NCI-H748 treated with DMSO at 0.1 percent for 48 hours (cell line): ENCODE measurements at regions not wholly inside any gene's neighbourhood (a gene's known extent, or its start where the extent isn't known, plus 50 kb on each side); places are given as distances from the start of the nearest gene placed in this dataset.
"Not testable (repeated sequence)": the region's sequence is repeated elsewhere in the genome, so short reads cannot be mapped to it uniquely, and the experiment has no call there.

Experiments
- DNase-seq: peaks from one replicate; lab custom pipeline; 2025; lab: John Stamatoyannopoulos, UW

DNA sequence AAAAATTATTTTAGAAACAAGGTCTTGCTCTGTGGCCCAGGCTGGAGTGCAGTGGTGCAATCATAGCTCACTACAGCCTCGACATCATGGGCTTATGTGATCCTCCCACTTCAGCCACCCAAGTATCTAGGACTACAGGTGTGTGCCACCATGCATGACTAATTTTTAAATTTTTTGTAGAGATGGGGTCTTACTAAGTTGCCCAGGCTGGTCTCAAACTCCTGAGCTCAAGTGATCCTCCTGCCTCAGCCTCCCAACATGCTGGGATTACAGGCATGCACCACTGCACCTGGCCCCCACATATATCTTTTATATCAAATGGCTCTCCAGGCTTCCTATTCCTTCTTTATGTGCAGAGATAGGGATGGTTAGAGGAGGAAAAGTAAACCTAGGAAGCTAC, 91.2 kb upstream of the SVIL start:
- DNase-seq = not testable (repeated sequence)

DNA sequence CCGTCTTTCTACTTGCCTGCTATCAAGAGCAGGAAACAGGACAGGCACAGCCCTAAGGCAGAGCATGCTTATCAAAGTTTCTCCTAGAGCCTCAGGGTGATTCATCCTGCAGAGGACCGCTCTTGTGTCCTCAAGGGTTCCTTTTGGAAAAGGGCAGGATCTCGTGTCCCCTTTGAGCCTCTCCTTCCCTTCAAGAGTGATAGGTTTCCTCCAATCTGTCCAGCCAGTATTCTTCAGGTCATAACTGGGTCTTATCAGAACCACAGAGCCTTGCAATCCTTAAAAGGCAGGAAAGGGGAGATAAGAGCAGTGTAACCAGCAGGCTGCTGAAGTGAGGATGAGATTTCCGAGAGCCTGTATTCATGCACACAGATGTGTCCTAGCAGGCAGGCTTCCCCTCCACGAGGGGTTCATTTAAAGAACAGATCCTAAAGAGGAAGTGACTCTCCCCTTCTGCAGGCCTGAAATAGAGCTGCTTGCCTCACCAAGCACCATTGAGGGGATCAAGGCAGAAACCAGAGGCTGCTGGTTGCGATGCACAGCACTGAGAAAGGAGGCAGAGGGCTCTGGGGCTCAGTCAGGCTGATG, 90.5 kb upstream of the SVIL start:
- no peak for DNase-seq

DNA sequence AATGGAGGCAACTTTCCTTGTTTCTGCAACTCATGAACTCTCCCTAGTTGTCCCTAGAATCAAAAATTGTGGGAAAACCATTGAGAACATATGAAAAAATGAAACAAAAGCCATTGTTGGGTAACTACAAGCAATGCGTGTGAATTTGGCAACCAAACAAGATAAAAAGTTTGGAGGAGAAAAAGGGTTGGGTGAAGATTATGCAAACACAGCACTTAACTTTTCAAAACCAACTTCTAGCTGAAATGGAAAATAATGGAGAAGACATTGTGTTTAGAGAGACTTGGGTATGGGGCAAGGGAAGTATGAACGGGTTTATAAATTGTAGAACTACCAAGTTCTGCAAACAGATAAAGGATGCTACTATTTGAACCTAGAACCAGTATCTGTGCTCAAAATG, 89.0 kb upstream of the SVIL start:
- DNase-seq = no peak

DNA sequence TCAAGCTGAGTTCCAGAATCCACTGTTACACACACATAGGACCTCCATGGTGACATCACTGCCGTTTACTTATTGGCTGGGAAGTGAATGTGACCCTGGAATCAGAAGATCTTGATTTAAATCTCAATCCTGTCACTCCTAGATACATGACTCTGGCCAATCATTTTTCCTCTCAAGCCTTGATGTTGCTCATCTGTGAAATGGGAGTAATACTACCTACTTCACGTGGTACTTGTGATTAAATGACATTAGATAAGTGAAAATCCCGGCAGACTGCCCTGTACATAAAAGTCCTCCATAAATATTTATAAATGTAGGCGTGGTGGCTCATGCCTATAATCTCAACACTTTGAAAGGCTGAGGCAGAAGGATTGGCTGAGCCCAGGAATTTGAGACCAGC, 88.0 kb upstream of the SVIL start:
- no peak for DNase-seq

DNA sequence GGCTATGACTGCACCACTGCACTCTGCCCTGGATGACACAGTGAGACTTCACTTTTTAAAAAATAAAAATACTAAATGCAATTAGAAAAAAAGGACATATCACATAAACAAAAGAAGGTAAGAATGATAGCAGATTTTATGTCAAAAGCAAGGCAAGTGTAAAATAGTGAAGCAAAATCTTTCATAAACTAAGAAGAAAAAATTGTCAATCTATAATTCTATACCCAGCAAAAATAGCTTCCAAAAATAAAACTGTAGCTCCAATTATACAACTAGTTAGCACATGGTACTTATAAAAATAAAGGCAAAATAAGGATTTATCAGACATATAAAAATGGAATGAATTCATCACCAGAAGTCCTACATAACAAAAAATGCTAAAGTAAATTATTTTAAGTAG, 85.4 kb upstream of the SVIL start:
- DNase-seq = no peak

DNA sequence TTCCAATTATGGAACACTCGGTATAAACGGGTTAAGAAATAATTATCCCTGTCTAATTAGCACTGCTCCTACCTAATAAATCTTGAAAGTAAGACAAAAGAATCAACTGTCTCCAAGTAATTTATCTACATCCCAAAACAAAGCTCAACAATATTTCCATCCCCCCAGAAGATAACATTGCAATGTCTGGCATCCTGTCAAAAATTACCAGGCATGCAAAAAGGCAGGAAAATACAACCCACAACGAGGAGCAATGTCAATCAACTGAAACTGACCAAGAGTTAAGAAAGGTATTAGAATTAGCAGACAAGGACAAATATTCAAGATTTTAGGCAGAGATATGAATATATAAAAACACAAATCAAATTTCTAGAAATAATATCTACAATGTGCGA, 84.5 kb upstream of the SVIL start:
- no peak for DNase-seq

DNA sequence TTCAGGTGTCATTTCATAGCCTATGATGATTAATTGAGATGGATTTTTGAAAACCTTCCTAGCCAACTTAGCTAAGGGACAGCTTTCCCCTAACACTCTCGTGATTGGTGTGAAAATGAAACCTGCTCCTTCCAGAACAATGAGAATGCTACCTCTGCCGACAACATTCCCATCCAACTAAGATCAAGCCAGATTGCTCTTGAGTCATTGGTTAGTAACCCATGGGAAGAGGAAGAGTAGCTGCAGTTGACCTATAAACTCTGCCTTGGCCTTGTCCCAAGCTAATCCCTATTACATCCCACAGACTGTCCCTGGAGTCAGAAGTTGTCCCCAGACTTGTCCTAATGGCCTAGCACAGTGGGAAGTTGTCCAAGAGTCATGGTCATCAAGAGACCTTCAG, 80.5 kb upstream of the SVIL start:
- no peak for DNase-seq

DNA sequence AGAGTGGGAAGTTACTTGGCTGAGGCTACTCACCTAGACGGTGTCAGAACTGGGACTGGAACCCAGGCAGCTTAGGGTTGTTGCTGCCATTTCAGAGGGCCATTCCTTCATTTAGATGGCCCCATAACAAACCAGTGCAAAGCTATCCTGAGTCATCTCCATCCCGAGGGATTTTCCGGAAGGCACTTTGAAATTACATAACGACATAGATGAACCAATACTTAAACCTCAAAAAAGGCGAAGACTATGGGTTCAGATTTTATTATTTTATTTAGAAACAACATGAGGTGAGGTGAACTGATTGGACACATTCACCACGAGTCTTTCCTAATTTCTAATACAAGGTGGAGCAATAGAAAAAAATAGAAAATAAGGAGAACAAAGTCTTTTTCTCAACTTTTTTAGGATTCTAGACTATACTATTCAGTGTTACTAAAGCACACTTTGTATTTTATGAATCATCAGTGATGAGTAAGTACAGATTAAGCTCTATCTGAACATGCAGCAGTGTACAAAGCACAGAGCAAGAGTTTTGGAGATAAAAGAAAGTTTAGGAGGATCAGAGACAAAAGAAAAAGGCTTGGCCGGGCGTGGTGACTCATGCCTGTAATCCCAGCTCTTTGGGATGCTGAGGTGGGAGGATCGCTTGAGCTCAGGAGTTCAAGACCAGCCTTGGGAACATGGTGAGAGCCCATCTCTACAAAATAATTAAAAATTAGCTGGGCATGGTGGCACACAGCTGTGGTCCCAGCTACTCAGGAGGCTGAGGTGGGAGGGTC, 79.5 kb upstream of the SVIL start:
- DNase-seq = no peak

DNA sequence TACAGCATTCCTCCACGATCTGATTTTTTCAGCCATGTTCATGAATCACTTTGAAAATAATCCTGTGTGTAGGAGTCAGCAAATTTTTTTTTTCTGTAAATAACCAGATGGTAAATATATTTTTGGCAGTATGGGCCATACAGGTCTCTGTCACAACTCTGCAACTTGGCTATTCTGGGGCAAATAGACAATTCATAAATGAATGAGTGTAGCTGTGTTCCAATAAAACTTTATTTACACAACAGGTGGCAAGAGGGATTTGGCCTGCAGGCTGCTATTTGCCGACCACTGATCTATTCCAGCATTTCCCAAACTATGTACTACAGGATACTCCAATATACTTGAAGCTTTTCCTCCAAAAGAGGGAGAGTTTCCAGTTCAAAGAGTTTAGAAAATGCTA, 78.7 kb upstream of the SVIL start:
- DNase-seq = no peak

DNA sequence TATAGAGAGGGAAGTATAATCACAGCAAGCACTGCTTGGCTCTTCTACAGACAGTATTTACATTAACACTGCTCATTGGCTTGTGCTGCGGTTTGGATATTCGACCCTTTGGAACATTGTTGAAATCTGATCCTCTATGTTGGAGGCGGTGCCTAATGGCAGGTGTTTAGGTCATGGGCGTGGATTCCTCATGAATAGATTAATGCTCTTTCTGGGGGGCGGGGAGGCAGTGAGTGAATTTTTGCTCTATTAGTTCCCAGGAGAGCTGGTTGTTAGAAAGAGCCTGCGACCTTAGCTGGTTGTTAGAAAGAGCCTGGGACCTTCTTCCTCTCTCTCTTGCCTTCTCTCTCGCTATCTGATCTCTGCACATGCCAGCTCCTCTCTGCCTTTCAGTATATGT, 77.3 kb upstream of the SVIL start:
- peak; percentile 79 for DNase-seq

DNA sequence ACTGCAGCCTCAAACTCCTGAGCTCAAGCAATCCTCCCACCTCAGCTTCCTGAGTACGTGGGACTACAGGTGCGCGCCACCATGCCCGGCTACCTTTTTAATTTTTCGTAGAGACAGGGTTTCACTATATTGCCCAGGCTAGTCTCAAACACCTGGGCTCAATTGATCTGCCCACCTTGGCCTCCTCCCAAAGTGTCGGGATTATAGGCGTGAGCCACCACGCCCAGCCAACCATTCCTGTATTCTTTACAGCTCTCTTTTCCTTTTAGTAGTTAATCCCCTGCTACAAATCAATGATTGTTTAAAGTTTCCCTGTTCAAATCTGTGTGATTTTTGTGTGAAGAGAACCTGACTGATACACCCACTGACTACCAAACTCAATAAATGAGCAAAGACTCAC, 75.4 kb upstream of the SVIL start:
- no peak for DNase-seq

DNA sequence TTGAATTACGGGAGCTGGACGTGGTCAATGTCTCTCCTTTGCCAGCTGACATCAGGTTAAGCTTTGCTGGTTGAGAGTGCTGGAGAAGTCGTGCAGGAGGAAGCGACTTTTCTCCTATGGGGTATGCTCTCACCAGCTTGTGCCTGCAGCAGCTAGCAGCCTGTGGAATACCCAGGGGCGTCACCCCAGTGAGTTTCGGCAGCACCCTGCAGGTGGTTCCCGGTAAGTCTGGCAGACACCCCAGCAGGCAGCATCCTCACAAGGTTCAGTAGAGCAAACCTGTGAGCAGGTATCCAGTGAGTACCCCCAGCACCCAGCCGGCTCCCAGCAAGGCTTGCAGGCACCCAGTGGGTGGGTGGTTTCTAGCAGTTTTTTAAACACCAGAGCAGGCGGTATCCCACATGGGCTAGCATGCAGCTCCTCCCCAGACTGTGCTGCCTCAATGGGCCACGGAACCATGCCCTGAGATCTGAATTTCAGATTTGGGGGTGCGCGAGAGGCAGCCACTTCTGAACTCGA, 74.8 kb upstream of the SVIL start:
- no peak for DNase-seq

DNA sequence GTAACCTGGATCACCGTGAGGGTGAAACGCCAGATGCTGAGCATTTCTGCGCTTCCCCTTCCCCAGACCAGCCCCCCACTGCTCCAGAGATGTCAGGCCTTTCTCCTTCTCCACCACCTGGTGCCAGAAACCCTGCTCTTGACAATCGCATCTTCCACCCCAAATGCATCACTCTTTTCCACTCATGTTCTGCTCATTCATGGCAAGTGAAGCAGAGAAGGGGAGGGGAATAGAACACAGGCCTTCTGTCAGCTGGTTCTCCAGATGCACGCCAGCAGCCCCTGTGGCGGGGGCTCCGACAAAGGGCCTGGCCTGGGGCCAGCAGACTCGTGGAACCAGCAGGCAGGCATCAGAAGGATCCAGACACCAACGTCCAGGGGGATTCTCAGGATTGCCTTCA, 68.5 kb upstream of the SVIL start:
- no peak for DNase-seq

DNA sequence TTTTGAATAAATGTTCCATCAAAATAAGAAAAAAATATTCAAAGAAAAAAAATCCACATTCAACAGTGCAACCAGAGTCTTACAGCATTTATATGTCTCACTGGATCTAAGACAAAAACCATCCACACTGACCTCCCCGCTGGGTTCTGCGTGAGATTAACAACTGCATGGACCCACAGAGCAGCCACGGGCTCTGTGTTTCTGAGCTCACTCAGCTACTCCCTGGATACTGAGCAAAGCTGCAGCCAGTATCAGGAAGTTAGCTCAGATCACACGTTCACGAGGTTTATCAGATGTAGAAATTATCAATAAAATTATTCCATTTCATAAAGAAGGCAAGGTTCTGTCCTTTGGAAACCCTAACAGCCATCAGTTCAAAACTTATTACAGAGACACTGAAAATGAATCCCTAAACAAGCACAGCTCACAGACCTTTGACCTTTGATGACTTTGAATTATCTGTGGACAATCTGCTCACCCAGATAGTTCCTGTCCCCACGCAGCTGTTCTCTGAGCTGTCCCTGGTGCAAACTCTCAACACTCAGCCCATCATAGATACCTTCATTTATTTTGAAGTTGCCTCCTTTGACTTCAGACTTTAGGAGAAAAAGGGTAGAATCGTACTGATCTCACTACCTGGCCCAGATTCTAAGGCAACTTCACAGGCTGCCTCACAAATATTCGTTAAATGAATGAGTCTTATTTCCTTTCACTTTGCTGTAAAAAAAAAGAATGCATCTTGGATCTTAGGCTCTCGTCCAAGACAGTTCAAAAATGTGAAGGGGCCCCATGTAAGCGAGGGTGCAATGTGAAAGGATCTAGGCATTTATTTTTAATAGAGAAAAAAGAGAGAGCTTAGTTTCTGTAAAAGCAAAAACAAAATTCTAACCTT, 67.7 kb upstream of the SVIL start:
- no peak for DNase-seq

DNA sequence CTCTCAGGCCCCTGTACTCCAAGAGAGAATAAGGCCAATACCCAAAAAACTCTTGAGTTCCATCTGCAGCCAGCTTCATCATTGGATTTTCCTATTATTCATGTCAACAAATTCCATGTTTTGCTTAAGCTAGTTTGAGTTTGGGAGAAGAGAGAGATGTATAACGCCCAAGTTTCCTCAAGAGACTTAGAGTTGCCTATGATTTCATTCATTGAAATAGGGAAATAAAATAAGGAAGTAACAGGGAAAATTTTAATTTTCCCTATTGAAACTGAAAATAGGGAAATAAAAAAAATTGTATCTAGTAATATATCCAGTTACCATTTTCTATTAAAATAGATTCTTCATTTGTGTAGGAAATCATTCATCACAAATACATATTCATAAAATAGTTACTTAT, 66.5 kb upstream of the SVIL start:
- no peak for DNase-seq

DNA sequence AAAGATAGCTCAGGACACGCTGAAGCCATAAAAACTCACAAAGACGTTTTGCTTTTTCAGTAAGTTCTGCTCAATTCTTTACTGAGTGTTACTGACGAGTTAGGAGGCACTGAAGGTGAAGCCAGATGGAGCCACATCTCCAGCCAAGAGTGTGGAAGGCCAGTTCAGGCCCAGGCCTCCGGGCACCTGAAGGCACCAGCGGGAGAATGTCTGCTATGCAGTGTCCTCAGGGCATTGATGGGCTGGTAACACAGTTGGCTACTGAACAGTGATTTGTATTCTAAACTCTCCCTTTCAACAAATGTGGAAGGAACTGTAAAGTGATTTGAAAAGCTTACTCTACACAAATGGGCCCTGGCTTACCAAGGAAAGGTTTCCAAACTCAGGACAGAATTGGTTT, 64.8 kb upstream of the SVIL start:
- DNase-seq = no peak

DNA sequence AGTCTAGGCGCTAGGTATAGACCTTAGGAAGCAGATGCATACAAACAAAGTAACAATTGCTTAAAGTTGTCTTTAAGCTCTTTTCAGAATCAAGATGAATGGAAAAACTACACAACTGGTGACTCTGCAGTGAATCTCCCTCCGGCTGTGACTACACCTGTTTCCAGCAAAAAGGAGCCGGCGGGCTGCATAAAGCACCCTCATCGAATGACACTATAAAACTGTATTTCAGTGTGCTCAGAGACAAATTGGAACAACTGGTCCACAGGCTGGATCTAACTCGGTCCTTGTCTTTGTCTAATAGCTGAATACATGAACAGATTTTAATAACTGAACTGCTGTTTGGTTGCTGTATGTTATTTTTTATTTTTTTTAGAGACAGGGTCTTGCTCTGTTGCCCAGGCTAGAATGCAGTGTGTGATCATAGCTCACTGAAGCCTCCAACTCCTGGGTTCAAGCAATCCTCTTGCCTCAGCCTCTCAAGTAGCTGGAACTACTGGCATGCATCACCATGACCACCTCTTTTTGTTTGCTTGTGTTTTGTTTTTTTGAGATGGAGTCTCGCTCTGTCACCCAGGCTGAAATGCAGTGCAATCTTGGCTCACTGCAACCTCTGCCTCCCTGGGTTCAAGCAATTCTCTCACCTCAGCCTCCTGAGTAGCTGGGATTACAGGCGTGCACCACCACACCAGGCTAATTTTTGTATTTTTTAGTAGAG, 64.2 kb upstream of the SVIL start:
- no peak for DNase-seq

DNA sequence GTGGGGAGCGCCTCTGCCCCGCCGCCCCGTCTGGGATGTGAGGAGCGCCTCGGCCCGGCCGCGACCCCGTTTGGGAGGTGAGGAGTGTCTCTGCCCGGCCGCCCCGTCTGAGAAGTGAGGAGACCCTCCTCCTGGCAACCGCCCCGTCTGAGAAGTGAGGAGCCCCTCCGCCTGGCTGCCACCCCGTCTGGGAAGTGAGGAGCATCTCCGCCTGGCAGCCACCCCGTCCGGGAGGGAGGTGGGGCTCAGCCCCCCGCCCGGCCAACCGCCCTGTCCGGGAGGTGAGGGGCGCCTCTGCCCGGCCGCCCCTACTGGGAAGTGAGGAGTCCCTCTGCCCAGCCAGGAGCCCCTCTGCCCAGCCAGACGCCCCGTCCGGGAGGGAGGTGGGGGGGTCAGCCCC, 61.8 kb upstream of the SVIL start:
- not testable (repeated sequence) for DNase-seq

DNA sequence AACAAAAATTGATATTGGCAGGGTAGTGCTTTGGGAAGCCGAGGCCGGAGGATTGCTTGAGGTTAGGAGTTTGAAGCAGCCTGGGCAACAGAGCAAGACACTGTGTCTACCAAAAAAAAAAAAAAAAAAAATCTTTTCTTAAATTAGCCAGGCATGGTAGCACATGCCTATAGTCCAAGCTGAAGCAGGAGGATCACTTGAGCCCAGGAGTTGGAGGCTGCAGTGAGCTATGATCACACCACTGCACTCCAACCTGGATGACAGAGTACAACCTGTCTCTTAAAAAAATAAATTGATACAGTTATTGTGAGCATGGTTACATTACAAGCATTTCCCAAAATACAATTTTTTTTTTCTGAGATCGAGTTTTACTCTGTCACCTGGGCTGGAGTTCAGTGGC, 59.4 kb upstream of the SVIL start:
- DNase-seq = no peak

DNA sequence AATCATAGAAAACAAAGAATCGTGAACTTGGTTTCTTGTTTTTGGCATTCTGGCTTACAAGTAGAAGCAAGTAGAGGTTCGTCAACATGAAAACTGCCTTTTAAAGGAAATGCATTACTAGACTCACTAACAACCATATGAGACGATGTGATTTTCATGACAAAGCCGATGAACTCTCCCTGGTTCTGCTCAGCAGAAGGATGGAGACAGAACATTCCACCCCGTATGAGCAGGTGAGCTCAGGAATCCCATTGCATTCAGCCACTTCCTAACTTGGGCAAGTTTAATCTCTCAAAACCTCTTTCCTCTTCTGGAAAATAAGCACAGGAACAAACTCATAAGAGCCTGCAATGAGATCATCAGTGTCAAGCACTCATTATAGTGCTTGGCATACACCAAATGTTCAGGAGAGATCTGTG, 57.4 kb upstream of the SVIL start:
- DNase-seq = no peak

DNA sequence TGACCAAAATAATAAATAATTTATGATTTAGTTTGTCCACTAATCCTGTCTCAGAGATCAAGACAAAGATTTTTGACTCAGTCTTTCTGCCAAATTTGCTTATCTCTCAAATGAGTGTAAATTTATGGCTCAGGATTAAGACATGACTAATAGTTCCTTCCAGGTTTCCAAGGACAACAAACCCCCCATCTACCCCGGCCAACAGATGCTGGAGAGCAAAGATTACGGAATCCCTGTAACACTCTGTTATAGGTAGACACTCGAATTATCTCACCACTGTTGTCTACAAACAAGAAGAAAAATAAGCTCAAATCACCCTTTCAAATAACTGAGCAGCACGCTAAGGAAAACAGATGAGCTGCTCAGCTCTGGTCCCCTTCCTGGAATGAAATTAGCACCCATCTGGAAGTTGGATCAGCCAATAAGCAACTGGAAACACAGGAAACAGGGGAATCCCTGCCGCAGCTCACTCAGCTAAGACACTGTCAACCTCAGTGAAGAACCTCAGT, 56.8 kb upstream of the SVIL start:
- no peak for DNase-seq

DNA sequence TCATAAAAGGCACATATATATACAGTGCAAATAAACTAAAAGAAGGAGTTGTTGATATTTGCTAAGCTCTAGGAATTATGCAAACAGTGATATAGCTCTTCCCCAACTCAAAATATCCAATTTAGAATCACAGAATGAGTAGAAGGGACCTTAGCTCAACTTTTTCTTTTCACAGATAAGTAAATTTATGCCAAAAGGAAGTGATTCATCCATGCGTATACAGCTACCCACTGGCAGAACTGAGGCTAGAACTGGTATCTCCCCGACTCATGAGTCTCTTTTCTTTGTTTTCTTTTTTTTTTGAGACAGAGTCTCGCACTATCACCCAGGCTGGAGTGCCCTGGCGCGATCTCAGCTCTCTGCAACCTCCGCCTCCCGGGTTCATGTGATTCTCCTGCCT, 54.2 kb upstream of the SVIL start:
- no peak for DNase-seq
